ENCODE measurements at regions not wholly inside any gene's neighbourhood (a gene's known extent, or its start where the extent isn't known, plus 50 kb on each side); places are given as distances from the start of the nearest gene placed in this dataset.
A peak's percentile ranks its signal among the peaks of the same experiment; 100 is the strongest.

DNA sequence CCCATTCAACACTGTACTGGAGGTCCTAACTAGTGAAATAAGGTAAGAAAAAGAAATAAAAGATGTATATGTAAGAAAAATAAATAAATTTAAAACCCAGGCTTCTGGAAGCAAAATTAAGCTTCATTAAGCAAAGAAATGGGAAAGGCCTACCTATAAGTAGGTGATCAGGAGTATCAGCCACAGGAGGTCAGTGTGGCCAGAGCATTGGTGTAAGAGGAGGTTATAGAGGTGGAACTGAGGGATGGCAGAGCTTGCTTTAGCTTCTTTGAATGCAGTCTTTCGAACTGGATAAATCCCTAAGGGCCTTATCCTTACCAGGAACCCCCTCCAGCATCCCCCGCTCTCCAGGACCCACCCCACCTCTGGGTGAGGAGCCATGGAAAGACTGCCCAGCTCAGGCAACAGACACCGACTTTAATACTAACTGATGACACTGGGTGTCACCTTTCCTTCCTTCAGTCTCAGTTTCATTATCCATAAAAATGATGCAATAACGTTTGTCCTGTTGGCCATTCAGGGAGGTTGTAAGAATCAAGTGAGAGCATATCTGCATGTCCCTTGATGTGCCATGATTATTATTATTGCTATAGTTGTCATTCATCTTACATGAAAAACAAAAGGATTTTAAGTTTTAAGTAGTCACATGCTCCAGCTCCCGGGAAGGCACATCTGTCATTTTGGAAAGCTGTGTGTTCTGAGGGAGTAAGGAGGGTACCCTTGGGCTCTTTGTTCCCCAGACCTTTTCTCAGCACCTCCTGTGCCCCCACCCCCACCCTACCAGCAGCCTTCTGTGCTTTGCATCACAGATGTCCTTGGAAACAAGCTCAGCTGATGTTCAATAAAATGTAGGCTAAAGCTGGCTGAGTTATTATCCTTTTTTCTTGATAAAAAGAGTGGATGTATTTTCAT, 50.8 kb upstream of the CTNNA1 start:
- H3K4me1 ChIP-seq (replicated peaks in 1 of 2): peaks cover 0 to 7% of the 10 kb centered on the region in 2 donors
- no peak overlapping the region for H3K4me3 ChIP-seq
- H3K36me3 ChIP-seq (replicated peaks in 1 of 2): no peaks in the 10 kb centered on the region
- DNase-seq: no peak
- 45 to 63% (median 54%) methylated on average over 5 of the region's 5 CpGs for WGBS, 4 donors
- H3K9me3 ChIP-seq (replicated peaks in 1 of 3): no peaks in the 10 kb centered on the region
- TF ChIP-seq, protein P1, sequence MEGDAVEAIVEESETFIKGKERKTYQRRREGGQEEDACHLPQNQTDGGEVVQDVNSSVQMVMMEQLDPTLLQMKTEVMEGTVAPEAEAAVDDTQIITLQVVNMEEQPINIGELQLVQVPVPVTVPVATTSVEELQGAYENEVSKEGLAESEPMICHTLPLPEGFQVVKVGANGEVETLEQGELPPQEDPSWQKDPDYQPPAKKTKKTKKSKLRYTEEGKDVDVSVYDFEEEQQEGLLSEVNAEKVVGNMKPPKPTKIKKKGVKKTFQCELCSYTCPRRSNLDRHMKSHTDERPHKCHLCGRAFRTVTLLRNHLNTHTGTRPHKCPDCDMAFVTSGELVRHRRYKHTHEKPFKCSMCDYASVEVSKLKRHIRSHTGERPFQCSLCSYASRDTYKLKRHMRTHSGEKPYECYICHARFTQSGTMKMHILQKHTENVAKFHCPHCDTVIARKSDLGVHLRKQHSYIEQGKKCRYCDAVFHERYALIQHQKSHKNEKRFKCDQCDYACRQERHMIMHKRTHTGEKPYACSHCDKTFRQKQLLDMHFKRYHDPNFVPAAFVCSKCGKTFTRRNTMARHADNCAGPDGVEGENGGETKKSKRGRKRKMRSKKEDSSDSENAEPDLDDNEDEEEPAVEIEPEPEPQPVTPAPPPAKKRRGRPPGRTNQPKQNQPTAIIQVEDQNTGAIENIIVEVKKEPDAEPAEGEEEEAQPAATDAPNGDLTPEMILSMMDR (IDR thresholded peaks at IDR 0.05): peak in 1 of 6 experiments; percentile 14
- no peak for TF ChIP-seq POLR2A (IDR thresholded peaks at IDR 0.05)
- H3K27ac ChIP-seq: no peak overlapping the region
- intact Hi-C loops (cut with DNase I): no loop called here
- H3K27me3 ChIP-seq: no peaks in the 10 kb centered on the region

DNA sequence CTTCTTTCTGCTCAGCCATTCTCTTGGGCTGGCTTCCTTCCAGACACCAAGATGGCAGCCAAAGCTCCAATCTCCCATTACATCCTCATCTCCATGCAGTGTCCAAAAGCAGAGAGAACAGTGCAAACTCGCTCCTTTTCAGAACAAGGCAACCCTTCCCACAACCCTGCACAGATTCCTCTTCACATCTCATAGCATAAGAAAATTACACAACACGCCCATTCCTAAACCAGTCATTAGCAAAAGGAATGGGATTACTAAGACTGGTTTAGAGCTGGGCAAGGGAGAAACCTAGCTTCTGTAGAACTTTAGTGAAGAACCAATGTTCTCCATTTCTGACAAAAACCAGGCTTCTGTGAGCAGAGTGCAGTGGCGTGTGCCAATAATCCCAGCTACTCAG, 51.5 kb upstream of the CTNNA1 start:
- Histone ChIP-seq H3K36me3 (replicated peaks in 1 of 2) (no peaks in the 10 kb centered on the region), H3K27me3 (no peaks in the 10 kb centered on the region), H3K9me3 (replicated peaks in 1 of 3) (no peaks in the 10 kb centered on the region), H3K4me1 (replicated peaks in 1 of 2) (peaks cover 0 to 7% of the 10 kb centered on the region in 2 donors), H3K27ac (no peak overlapping the region), H3K4me3 (no peak overlapping the region)
- intact Hi-C loops (cut with DNase I): no loop called here
- TF ChIP-seq, protein P1 (IDR thresholded peaks at IDR 0.05): no peak
- TF ChIP-seq POLR2A (IDR thresholded peaks at IDR 0.05): no peak
- no peak for DNase-seq
- 84 to 90% (median 86%) methylated on average over 2 to 3 of the region's 3 CpGs for WGBS, 4 donors

DNA sequence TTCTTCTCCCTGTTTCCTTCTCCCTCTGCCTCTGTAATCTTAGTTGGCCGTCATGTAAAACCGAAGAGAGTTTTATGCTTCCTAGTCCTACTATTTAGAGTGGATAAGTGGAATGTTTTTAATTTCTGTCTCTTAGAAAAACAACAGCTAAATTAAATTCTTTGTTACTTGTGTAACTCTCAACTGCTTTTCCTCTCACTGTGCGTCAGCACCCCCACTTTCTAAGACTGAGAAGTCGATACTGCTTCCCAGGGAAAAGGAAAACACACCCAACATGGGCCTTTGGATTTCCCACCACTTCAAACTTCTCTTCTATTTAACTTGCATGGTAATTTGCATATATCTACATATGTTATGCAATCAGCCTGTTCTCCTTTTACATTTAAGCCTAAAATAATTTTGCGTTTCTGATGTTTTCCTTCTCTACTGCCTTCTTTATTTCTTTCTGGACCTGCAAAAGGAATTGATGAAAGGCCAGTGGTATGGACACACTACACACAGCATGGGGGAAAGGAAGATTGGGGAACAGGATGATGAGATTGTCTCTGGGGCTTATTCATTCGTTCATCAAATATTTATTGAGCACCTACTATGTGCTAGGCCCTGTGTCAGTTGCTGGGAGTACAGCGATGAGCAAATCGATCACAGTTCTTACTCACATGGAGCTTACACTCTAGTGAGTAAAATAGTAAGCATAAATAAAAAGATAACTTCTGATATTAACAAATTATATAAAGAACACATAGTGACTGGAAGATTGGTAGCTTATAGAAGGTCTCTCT, 52.5 kb upstream of the CTNNA1 start:
- Histone ChIP-seq H3K9me3 (replicated peaks in 1 of 3) (no peaks in the 10 kb centered on the region), H3K27ac (no peak overlapping the region), H3K27me3 (no peaks in the 10 kb centered on the region), H3K36me3 (replicated peaks in 1 of 2) (no peaks in the 10 kb centered on the region), H3K4me3 (no peak overlapping the region), H3K4me1 (replicated peaks in 1 of 2) (peaks cover 0 to 7% of the 10 kb centered on the region in 2 donors)
- no peak for DNase-seq
- WGBS, 4 donors: 92 to 94% (median 93%) methylated on average over 8 of the region's 8 CpGs
- intact Hi-C loops (cut with DNase I): no loop called here
- TF ChIP-seq, protein P1 (IDR thresholded peaks at IDR 0.05): no peak
- no peak for TF ChIP-seq POLR2A (IDR thresholded peaks at IDR 0.05)

DNA sequence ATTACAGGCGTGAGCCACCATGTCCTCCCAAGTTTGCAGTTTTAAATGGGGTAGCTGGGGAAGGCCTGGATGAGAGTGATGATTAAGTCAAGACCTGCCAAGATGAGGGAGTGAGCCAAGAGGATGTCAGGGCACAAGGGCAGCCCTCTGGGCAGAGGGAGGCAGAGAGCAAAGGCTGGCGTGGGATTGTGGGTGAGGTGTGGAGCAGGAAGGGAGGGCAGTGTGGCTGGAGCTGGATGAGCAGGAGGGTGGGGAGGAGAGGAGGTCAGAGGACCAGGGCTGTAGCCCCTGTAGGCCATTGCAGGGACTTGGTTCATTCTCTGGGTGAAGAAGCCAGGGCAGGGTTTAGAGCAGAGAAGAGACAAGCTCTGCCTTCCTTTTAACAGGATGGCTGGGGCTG, 53.7 kb upstream of the CTNNA1 start:
- H3K4me3 ChIP-seq: no peak overlapping the region
- TF ChIP-seq, protein P1 (IDR thresholded peaks at IDR 0.05): no peak
- TF ChIP-seq POLR2A (IDR thresholded peaks at IDR 0.05): no peak
- H3K9me3 ChIP-seq (replicated peaks in 1 of 3): no peaks in the 10 kb centered on the region
- DNase-seq: no peak
- H3K36me3 ChIP-seq (replicated peaks in 1 of 2): no peaks in the 10 kb centered on the region
- H3K4me1 ChIP-seq (replicated peaks in 1 of 2): peaks cover 0 to 7% of the 10 kb centered on the region in 2 donors
- 78 to 92% (median 87%) methylated on average over 2 of the region's 2 CpGs for WGBS, 4 donors
- intact Hi-C loops (cut with DNase I): no loop called here
- H3K27me3 ChIP-seq: no peaks in the 10 kb centered on the region
- H3K27ac ChIP-seq: no peak overlapping the region
